B cell (primary cell): ENCODE measurements at regions not wholly inside any gene's neighbourhood (a gene's known extent, or its start where the extent isn't known, plus 50 kb on each side); places are given as distances from the start of the nearest gene placed in this dataset.

ENCODE experiments used
- ATAC-seq: fragments of 200-7000 bp; cut with Tn5 transposase; one replicate; pipeline ENCODE4 v1.10.0; 2021; ENCODE audit warnings: low read depth, mild to moderate bottlenecking, moderate number of reproducible peaks, moderate library complexity
- CTCF ChIA-PET: fragments of 350-600 bp; sonication (Branson Sonifier 250); formaldehyde crosslinking; loops from one replicate; lab custom pipeline; 2021; ENCODE audit warnings: antibody characterized with exemption, inconsistent platforms; lab: Charles Lee
- POLR2A ChIA-PET: fragments of 350-600 bp; sonication (Branson Sonifier 250); formaldehyde crosslinking; loops from one replicate; lab custom pipeline; 2021; ENCODE audit warnings: antibody characterized with exemption; lab: Charles Lee
- DNase-seq: peaks from one replicate; pipeline ENCODE4 v3.0.0; 2013
- H2AFZ ChIP-seq: 2 replicates; pipeline ENCODE4 v1.6.1; 2012; ENCODE audit warnings: mild to moderate bottlenecking, low read depth, low read length; ENCODE audit not compliant: insufficient read depth, poor library complexity, severe bottlenecking
- H3K27ac ChIP-seq, 2 donors: 1 replicate in 1 of 2; 2 replicates in 1 of 2; pipeline ENCODE4 v1.5.1; 2012 to 2013; ENCODE audit warnings: low read length in 2 of 2, mild to moderate bottlenecking in 2 of 2, moderate library complexity in 1 of 2
- H3K27me3 ChIP-seq, 4 experiments: fragments of 200-600 bp in 1 of 4; sonication (generic) in 1 of 4; replicated peaks in 1 of 4; 1 replicate in 2 of 4; 2 replicates in 2 of 4; pipeline versions ENCODE4 v1.6.1 to v1.7.0; 2013 to 2016; ENCODE audit warnings: low read length in 3 of 4, mild to moderate bottlenecking in 2 of 4, mixed read lengths in 1 of 4, moderate library complexity in 1 of 4; ENCODE audit not compliant: insufficient read depth in 4 of 4, control insufficient read depth in 3 of 4; ENCODE audit errors: control extremely low read depth in 1 of 4
- H3K36me3 ChIP-seq, 2 experiments: replicated peaks in 1 of 2; 1 replicate in 1 of 2; 2 replicates in 1 of 2; pipeline versions ENCODE4 v1.6.1 to v1.7.1; 2013; ENCODE audit warnings: low read length in 1 of 2; ENCODE audit not compliant: insufficient read depth in 2 of 2, control insufficient read depth in 1 of 2; ENCODE audit errors: control extremely low read depth in 1 of 2, extremely low read depth in 1 of 2
- H3K4me1 ChIP-seq, 2 donors: fragments of 200-600 bp in 1 of 2; sonication (generic) in 1 of 2; 1 replicate in 1 of 2; 2 replicates in 1 of 2; pipeline versions ENCODE4 v1.5.1 to v1.6.1; 2013 to 2017; ENCODE audit warnings: low read length in 2 of 2; ENCODE audit not compliant: control insufficient read depth in 2 of 2, insufficient read depth in 2 of 2
- H3K4me2 ChIP-seq: replicated peaks from 2 replicates; pipeline ENCODE3; 2012; ENCODE audit warnings: mild to moderate bottlenecking, low read depth, low read length; ENCODE audit not compliant: poor library complexity, severe bottlenecking
- H3K4me3 ChIP-seq, 5 experiments: fragments of 200-600 bp in 1 of 5; sonication (generic) in 1 of 5; 1 replicate in 3 of 5; 2 replicates in 2 of 5; pipeline versions ENCODE4 v1.5.1 to v1.7.0; 2011 to 2016; ENCODE audit warnings: low read length in 4 of 5, mild to moderate bottlenecking in 4 of 5, low read depth in 2 of 5, control low read depth in 1 of 5, moderate library complexity in 1 of 5; ENCODE audit not compliant: insufficient read depth in 1 of 5; ENCODE audit errors: control extremely low read depth in 1 of 5, extremely low read depth in 1 of 5
- H3K79me2 ChIP-seq: fragments of 200-600 bp; sonication (generic); one replicate; pipeline ENCODE4 v1.6.0; 2016; ENCODE audit warnings: low read length; ENCODE audit not compliant: control insufficient read depth, insufficient read depth
- H3K9ac ChIP-seq: fragments of 200-600 bp; sonication (generic); 2 replicates; pipeline ENCODE4 v1.6.1; 2017; ENCODE audit warnings: mild to moderate bottlenecking, low read length, moderate library complexity
- H3K9me3 ChIP-seq, 3 donors: one replicate each; pipeline versions ENCODE4 v1.6.1 to v1.7.1; 2013; ENCODE audit warnings: low read length in 2 of 3; ENCODE audit not compliant: control insufficient read depth in 2 of 3, insufficient read depth in 1 of 3; ENCODE audit errors: control extremely low read depth in 1 of 3
- H4K20me1 ChIP-seq: 2 replicates; pipeline ENCODE4 v1.6.0; 2012; ENCODE audit warnings: mild to moderate bottlenecking, low read length; ENCODE audit not compliant: insufficient read depth, control insufficient read depth, poor library complexity, severe bottlenecking
- H3K27ac Mint-ChIP-seq: one replicate; pipeline ENCODE4 v1.8.0; 2021; ENCODE audit warnings: mixed read lengths
- H3K27me3 Mint-ChIP-seq: one replicate; pipeline ENCODE4 v1.8.0; 2021; ENCODE audit warnings: mixed read lengths
- H3K4me1 Mint-ChIP-seq: one replicate; pipeline ENCODE4 v1.8.0; 2021; ENCODE audit warnings: mixed read lengths
- H3K4me3 Mint-ChIP-seq: one replicate; pipeline ENCODE4 v1.8.0; 2021; ENCODE audit warnings: mixed read lengths
- H3K9me3 Mint-ChIP-seq: one replicate; pipeline ENCODE4 v1.8.0; 2022; ENCODE audit warnings: mixed read lengths; ENCODE audit not compliant: insufficient read depth
- EZH2 ChIP-seq: IDR thresholded peaks from 2 replicates; pipeline ENCODE4 v1.6.1; 2012; ENCODE audit warnings: borderline replicate concordance, low read depth, mild to moderate bottlenecking, moderate library complexity, low read length; ENCODE audit not compliant: insufficient read depth, poor library complexity, severe bottlenecking
- WGBS: methylation state at CpG from one replicate; pipeline ENCODE4 v1.1.5; 2013; ENCODE audit warnings: missing lambda C conversion rate; ENCODE audit not compliant: insufficient coverage; 5-methylcytosine and 5-hydroxymethylcytosine counted together
- intact Hi-C: fragments of 100-400 bp; cut with micrococcal nuclease; formaldehyde crosslinking; loops from one replicate; pipeline ENCODE4 v1.10.0; 2022
- TF ChIP-seq, protein P1 (sequence below): fragments of 200-600 bp; IDR thresholded peaks from one replicate; pipeline ENCODE4 v1.8.0; 2022; ENCODE audit warnings: antibody characterized with exemption, mild to moderate bottlenecking

DNA sequence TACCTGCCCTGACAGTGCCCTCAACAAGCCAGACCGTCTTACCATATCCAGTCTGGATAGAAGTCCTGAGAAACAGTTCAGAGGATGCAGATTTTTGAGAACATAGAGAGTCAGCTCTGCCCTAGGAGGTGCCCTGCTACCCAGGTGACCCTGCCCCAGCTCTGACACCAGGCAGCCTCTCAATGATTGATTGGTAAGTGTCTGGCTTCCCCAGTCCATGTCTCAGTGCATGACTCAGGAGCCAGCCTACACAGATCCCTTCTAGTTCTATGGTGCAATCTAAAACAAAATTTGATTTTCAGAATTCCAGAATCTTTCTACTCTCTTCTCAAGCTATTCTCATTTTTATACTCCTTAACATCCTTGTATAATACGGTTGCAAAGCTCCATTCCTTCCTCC, 292.1 kb downstream of the VPS13C start:
- Histone ChIP-seq H3K79me2 (no peaks in the 10 kb centered on the region), H3K27me3 (peaks cover 0 to 8% (median 1%) of the 10 kb centered on the region in 4 experiments), H3K4me2 (no peak overlapping the region), H3K9me3 (peaks cover 2 to 10% (median 7%) of the 10 kb centered on the region in 3 donors), H3K27ac (no peak overlapping the region), H3K9ac (no peak overlapping the region), H4K20me1 (no peaks in the 10 kb centered on the region), H2AFZ (no peak overlapping the region), H3K4me3 (no peak overlapping the region), H3K36me3 (no peaks in the 10 kb centered on the region), H3K4me1 (no peaks in the 10 kb centered on the region)
- POLR2A ChIA-PET: no interaction called here
- CTCF ChIA-PET: no interaction called here
- no peak overlapping the region for H3K4me3 Mint-ChIP-seq
- peaks cover 28% of the 10 kb centered on the region for H3K27me3 Mint-ChIP-seq
- ATAC-seq (no peak), DNase-seq (no peak)
- 100% methylated on average over 1 of the region's 2 CpGs for WGBS
- intact Hi-C loops: no loop called here
- peaks cover 5% of the 10 kb centered on the region for H3K9me3 Mint-ChIP-seq
- H3K27ac Mint-ChIP-seq: no peak overlapping the region
- peaks cover 1% of the 10 kb centered on the region for H3K4me1 Mint-ChIP-seq
- TF ChIP-seq, protein P1, sequence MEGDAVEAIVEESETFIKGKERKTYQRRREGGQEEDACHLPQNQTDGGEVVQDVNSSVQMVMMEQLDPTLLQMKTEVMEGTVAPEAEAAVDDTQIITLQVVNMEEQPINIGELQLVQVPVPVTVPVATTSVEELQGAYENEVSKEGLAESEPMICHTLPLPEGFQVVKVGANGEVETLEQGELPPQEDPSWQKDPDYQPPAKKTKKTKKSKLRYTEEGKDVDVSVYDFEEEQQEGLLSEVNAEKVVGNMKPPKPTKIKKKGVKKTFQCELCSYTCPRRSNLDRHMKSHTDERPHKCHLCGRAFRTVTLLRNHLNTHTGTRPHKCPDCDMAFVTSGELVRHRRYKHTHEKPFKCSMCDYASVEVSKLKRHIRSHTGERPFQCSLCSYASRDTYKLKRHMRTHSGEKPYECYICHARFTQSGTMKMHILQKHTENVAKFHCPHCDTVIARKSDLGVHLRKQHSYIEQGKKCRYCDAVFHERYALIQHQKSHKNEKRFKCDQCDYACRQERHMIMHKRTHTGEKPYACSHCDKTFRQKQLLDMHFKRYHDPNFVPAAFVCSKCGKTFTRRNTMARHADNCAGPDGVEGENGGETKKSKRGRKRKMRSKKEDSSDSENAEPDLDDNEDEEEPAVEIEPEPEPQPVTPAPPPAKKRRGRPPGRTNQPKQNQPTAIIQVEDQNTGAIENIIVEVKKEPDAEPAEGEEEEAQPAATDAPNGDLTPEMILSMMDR: no peak
- TF ChIP-seq EZH2: no peak

DNA sequence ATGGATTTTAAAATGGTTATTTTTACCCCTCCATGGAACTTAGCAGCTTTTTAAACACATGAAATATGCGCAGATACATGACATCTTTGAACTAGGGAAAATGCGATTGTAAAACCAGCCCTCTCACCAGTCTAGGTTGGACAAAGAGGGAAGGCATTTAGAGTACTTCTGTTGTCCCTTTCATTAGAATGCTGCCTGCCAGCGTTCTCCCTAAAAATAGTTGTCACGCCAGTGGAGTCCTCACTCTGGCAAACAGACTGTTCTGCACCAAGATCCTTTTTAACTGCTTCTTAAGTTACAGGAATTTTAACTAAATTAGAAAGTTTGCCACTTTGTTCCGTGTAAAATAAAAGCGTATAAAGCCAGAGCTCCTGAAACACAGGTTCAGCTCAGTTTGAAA, 295.3 kb downstream of the VPS13C start:
- no peaks in the 10 kb centered on the region for H3K36me3 ChIP-seq
- H2AFZ ChIP-seq: peak overlapping the region; percentile 8
- ATAC-seq: no peak
- no peak overlapping the region for H3K4me3 ChIP-seq
- intact Hi-C loops: no loop called here
- no peak overlapping the region for H3K9ac ChIP-seq
- peaks cover 0 to 8% (median 3%) of the 10 kb centered on the region in 4 experiments for H3K27me3 ChIP-seq
- ChIA-PET POLR2A (no interaction called here), CTCF (no interaction called here)
- H4K20me1 ChIP-seq: no peaks in the 10 kb centered on the region
- H3K27ac ChIP-seq: no peak overlapping the region
- peaks cover 36% of the 10 kb centered on the region for H3K27me3 Mint-ChIP-seq
- H3K4me1 Mint-ChIP-seq: peaks cover 1% of the 10 kb centered on the region
- no peak overlapping the region for H3K4me3 Mint-ChIP-seq
- no peak overlapping the region for H3K4me2 ChIP-seq
- WGBS: 83% methylated on average over 4 of the region's 6 CpGs
- H3K9me3 Mint-ChIP-seq: no peaks in the 10 kb centered on the region
- no peaks in the 10 kb centered on the region for H3K79me2 ChIP-seq
- no peak for DNase-seq
- H3K27ac Mint-ChIP-seq: no peak overlapping the region
- no peaks in the 10 kb centered on the region for H3K9me3 ChIP-seq
- H3K4me1 ChIP-seq: no peaks in the 10 kb centered on the region
- no peak for TF ChIP-seq EZH2
- TF ChIP-seq, protein P1: no peak
